Epithelial cell of esophagus (primary cell): ENCODE measurements at regions not wholly inside any gene's neighbourhood (a gene's known extent, or its start where the extent isn't known, plus 50 kb on each side); places are given as distances from the start of the nearest gene placed in this dataset.

Source experiments
- DNase-seq: peaks from one replicate; pipeline ENCODE4 v3.0.0; 2010; ENCODE audit warnings: low read depth
- H3K4me3 ChIP-seq: 2 replicates; pipeline ENCODE4 v1.5.1; 2011; ENCODE audit warnings: mild to moderate bottlenecking, low read length, control low read depth
- TF ChIP-seq, protein P1 (sequence below): IDR thresholded peaks from 2 replicates; pipeline ENCODE4 v1.5.1; 2011; ENCODE audit warnings: low read depth, mild to moderate bottlenecking, low read length, control low read depth, inconsistent platforms; ENCODE audit not compliant: insufficient read depth; ENCODE audit errors: missing control alignments

DNA sequence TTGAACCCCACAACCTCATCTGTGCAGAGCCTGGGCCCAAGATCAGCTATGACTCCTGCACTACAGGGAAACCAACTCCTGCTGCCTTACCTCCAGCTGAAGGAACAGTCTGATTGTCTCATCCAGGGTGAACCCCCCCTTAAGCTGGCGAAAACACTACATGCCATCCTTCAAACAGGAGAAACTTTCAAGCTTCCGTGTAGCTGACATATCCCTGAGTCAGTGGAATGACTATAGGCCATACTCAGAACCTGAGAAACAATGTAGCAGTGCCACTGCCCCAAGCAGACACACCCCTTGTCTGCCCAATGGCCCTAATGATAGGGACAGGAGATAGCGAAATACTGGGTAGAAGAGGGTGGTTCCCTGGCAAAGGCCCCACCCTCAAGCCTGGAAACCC, 213.6 kb upstream of the PGRMC2 start:
- TF ChIP-seq, protein P1, sequence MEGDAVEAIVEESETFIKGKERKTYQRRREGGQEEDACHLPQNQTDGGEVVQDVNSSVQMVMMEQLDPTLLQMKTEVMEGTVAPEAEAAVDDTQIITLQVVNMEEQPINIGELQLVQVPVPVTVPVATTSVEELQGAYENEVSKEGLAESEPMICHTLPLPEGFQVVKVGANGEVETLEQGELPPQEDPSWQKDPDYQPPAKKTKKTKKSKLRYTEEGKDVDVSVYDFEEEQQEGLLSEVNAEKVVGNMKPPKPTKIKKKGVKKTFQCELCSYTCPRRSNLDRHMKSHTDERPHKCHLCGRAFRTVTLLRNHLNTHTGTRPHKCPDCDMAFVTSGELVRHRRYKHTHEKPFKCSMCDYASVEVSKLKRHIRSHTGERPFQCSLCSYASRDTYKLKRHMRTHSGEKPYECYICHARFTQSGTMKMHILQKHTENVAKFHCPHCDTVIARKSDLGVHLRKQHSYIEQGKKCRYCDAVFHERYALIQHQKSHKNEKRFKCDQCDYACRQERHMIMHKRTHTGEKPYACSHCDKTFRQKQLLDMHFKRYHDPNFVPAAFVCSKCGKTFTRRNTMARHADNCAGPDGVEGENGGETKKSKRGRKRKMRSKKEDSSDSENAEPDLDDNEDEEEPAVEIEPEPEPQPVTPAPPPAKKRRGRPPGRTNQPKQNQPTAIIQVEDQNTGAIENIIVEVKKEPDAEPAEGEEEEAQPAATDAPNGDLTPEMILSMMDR: no peak
- no peak overlapping the region for H3K4me3 ChIP-seq
- peak; percentile 29 for DNase-seq

DNA sequence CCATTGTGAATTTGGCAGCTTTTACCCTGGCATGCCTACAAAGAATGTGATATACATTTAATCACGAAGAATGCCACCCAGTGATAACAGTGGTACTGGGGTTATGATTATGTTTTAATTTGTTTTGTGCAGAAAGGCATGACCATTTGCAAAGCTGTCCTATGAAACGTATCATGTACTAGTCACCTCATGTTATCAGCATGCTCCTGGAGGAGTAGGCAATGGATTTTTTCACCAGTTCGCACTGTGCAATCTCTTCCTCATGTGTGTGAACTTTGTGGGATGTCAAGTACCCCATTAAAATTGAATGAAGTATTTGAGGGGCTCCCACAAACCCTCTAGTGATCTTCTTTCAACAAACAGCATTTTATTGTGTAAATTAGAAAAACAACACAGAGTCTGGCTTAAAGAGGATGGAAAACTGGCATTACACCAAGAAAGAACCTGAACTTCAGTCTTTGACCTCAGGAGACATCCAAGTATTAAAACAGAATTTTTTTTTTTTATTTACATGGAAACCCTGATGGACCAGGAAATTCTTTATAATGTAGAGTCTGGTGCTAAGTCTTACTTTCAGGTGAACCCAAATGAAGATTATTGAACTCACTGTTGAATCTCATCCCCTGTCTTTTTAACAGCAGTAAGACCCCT, 200.6 kb upstream of the PGRMC2 start:
- no peak for DNase-seq
- no peak overlapping the region for H3K4me3 ChIP-seq
- TF ChIP-seq, protein P1: no peak

DNA sequence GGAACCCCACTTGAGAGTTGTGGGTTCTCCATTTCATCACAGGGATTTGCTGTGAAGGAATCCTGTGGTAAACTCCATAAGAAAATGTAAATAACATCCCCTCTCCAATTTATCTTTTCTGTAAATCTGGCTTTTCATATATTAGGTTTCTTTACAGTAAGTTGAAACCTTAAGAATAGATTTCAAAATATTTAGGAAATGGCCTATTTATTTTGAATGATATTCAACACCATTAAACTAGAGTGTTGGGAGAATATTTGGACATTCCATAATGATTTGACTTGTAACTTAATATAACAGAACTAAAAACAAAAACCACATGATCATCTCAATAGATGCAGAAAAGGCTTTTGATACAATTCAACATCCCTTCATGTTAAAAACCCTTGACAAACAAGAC, 197.3 kb upstream of the PGRMC2 start:
- DNase-seq: no peak
- TF ChIP-seq, protein P1: no peak
- H3K4me3 ChIP-seq: no peak overlapping the region

DNA sequence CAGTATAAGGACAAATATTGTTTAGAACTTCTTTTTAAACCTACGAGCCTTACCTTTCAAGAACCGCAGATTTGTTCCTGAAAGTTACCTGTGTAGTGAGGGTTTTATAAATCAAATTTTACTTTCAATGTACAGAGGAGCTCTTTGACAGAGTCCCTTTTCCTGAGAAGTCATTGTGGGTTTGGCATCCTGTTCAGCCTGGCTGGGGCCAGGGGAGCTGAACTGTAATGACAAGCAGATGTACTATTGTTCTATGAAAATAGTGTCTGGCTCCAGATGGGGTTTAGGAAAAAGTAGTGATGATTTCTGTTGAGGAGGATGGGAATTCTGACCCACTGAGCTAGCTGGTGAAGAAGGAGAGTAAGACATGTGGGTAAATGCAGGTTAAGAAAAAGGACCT, 196.2 kb upstream of the PGRMC2 start:
- DNase-seq: no peak
- H3K4me3 ChIP-seq: no peak overlapping the region
- TF ChIP-seq, protein P1: no peak

DNA sequence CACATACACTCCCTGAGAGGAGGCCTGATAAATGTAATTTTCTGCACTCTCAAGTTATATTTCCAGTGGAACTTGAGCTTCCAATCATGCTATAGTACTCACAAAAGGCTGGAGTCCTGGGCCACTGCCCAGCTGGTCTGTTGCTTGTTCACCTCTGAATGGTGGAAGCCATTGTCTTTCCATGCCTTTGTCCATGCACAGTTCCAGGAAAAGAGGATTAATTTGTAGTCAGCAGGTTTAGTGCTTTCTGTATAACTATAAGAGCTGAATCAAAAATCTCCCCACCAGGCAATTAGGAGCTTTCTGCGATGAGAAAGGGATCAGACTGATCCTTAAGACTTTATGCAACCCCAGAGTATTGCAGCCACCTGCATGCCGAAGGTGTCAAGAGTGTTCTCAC, 195.4 kb upstream of the PGRMC2 start:
- TF ChIP-seq, protein P1: no peak

DNA sequence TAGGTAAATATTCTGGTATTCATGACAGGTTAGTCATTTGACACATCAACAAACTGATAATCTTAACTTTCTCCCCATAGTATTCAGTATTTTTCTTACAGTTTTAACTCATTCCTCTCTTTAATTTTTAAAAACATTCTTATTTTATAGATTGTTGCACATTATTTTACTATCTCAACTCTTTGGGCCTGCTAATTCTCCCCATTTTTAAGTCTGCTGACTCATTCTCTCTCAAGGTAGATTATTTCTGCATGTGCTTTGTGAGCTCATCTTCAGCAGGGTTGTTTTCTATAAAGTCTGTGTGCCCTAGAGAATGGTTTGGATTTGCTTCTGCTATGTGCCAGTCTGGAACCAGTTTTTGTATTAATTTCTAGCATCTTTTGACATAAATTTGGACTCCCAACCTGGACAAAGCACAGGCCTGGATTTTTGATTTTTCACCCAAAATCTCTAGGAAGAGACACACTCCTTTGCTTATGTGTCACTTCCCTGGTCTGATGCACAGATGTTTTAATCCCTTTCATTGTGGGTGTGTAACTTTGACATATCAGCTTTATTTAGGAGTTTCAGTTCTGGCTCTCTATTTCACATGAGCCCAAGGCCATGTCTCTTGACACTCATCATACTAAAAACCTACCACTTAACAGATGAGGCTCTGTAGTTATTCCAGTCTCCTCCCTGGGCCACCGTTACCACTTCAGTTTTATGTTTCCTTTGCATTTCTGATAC, 194.3 kb upstream of the PGRMC2 start:
- DNase-seq: no peak
- H3K4me3 ChIP-seq: no peak overlapping the region
- TF ChIP-seq, protein P1: no peak

More for the DNA sequence above, 195.4 kb upstream of the PGRMC2 start:
- DNase-seq: no peak
- no peak overlapping the region for H3K4me3 ChIP-seq
